Motor neuron (in vitro differentiated cells): ENCODE measurements at regions not wholly inside any gene's neighbourhood (a gene's known extent, or its start where the extent isn't known, plus 50 kb on each side); places are given as distances from the start of the nearest gene placed in this dataset.

Experiments
- ATAC-seq, 8 experiments: fragments of 200-7000 bp; cut with Tn5 transposase; replicated peaks in 6 of 8; 2 replicates each; pipeline ENCODE4 v1.8.0; 2021; ENCODE audit warnings: mild to moderate bottlenecking in 8 of 8, moderate library complexity in 8 of 8
- H3K27ac ChIP-seq, 2 donors: fragments of 250-450 bp; sonication (Bioruptor Pico); 2 replicates each; pipeline ENCODE4 v1.9.0; 2021; ENCODE audit warnings: antibody characterized with exemption in 2 of 2, mild to moderate bottlenecking in 2 of 2, moderate library complexity in 1 of 2
- H3K4me1 ChIP-seq, 2 donors: fragments of 250-450 bp; sonication (Bioruptor Pico); replicated peaks in 1 of 2; 2 replicates each; pipeline ENCODE4 v1.6.1; 2021; ENCODE audit warnings: antibody characterized with exemption in 2 of 2, mild to moderate bottlenecking in 2 of 2, moderate library complexity in 1 of 2
- H3K4me3 ChIP-seq, 5 donors: fragments of 250-450 bp; sonication (Bioruptor Pico); 2 replicates each; pipeline ENCODE4 v1.9.0; 2021; ENCODE audit warnings: antibody characterized with exemption in 5 of 5, mild to moderate bottlenecking in 5 of 5, moderate library complexity in 4 of 5
- WGBS, 10 experiments: fragments of 450-650 bp; shearing (Covaris generic); methylation state at CpG; one replicate each; pipeline ENCODE4 v1.0.0; 2022; 5-methylcytosine and 5-hydroxymethylcytosine counted together
- in situ Hi-C, 9 experiments: fragments of 400-800 bp; cut with MboI; loops; one replicate each; pipeline ENCODE4 v1.15.0; 2021; ENCODE audit warnings: low sequenced_read_pairs in 9 of 9, low pct_unique_long_range_greater_than_20kb in 2 of 9; ENCODE audit not compliant: unreplicated experiment in 9 of 9

DNA sequence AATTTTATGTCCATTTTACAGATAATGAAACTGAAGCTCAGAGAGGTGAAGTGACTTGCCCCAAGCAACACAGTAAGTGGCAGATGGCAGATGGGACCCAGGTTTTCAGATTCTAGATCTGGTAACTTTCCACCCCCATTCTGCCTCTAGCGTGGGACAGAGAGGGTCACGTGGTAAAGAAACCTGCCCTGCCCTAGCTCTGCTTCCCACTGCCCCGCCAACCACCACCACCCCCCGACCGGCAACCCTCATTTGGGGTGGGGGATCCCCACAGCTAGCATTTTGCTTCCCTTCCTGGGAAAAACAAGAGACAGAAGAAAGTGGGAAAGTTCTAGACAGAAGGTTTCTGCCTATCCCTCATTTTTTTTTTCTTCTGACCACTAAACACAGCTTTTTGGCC, 172.5 kb downstream of the ACTL7B start:
- Histone ChIP-seq H3K4me3 (no peak overlapping the region), H3K4me1 (peaks cover 0 to 4% of the 10 kb centered on the region in 2 donors), H3K27ac (no peak overlapping the region)
- in situ Hi-C loops = no loop called here
- 40 to 100% (median 83%) methylated on average over 1 to 2 of the region's 5 CpGs; no CpG with 5 or more reads in 5 of the 10 experiments for WGBS, 10 experiments
- no peak for ATAC-seq

DNA sequence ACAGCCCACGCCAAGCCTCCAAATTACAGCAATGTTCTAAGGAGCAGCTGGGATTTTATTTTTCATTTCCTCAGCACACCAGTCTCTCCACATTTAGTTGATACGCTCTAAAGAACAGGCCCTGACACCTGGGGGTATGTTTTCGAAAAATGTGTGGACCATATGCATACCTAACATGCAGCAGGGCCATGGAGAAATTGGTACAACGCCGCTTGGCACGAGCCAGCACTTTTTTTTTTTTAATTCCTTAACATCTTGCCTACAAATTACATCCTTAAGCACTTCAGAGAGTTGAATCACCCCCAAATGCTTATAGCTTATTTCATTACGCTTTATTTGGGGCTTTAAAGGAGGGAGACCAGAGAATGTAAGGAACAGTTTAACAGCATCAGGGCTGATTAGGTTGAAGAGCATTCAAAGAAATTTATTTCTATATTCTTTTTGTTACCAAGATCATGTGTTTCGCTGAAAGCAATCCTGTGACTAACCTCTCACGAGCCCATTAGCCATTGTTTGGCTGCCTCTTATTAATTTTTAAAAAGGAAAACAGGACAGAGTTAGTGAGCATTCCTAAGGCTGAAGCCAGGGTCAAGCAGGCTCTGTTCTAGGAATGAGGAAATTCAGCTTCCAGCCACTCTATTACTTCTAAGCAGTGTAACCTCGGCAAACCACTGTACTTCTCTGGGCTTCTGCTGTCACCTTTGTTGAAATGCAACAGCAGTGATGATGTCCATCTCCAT, 173.8 kb downstream of the ACTL7B start:
- H3K27ac ChIP-seq = no peak overlapping the region
- peak in 1 of 8 experiments; percentile 50 for ATAC-seq
- 37 to 90% (median 75%) methylated on average over 3 to 10 of the region's 10 CpGs; no CpG with 5 or more reads in 1 of the 10 experiments for WGBS, 10 experiments
- no peak overlapping the region for H3K4me3 ChIP-seq
- no peaks in the 10 kb centered on the region for H3K4me1 ChIP-seq
- in situ Hi-C loops = no loop called here

DNA sequence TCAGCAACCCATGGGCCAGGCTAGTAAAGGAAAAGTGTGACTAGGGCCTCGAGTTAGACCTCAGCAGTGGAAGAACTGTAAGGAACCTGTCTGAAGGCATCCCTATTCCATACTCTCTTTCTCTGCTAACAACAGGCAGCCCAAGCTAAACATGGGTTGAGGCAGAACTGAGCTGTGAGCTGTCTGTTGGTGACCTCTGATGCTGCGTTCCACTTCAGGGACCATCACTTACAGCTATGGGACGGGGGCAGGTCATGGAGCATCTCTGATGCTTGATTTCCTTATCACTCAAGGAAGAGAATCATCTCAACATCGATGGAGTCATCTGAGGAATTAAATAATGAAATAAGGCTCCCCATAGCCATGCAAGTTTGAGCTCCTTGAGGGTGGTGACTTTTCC, 174.8 kb downstream of the ACTL7B start:
- 20 to 100% (median 82%) methylated on average over 1 to 4 of the region's 4 CpGs; no CpG with 5 or more reads in 2 of the 10 experiments for WGBS, 10 experiments

DNA sequence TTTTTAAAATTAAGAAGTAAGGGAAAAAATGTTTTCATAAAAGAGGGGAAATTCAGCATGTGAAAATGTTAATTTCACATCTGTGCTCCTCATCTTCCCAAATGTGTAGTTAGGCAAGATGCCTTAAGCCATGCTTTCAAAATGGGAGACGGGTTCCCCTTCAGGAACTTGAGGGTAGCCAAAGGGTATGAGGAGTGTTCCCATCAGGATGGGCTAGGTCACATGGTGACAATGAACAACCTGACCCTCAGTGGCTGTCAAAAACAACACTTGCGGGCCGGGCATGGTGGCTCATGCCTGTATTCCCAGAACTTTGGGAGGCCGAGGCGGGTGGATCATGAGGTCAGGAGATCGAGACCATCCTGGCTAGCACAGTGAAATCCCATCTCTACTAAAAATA, 178.0 kb downstream of the ACTL7B start:
- Histone ChIP-seq H3K4me3 (no peak overlapping the region), H3K27ac (no peak overlapping the region), H3K4me1 (peaks cover 0 to 4% of the 10 kb centered on the region in 2 donors)
- no peak for ATAC-seq
- WGBS, 10 experiments = 80 to 86% (median 86%) methylated on average over 1 to 4 of the region's 6 CpGs; no CpG with 5 or more reads in 7 of the 10 experiments
- in situ Hi-C loops = no loop called here

More for the DNA sequence above, 174.8 kb downstream of the ACTL7B start:
- in situ Hi-C loops = no loop called here
- Histone ChIP-seq H3K4me3 (no peak overlapping the region), H3K27ac (no peak overlapping the region), H3K4me1 (peaks cover 0 to 4% of the 10 kb centered on the region in 2 donors)
- no peak for ATAC-seq

DNA sequence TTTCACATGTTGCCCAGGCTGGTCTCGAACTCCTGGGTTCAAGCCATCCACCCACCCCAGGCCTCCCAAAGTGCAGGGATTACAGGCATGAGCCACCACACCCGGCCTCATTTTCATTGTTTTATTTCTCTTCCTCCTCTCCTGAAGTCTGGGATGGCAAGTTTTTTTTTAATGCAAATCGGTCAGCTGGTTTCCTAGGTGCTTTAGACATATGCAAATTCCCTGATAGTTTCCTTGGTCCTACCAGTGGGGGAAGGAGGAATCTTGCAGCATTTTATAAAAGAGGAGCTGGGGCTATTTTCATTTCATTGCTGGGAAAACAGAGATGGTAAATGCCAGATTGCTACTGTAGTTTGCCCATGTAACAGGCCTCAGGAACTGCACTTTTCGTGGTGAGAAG, 179.4 kb downstream of the ACTL7B start:
- Histone ChIP-seq H3K4me1 (peaks cover 0 to 4% of the 10 kb centered on the region in 2 donors), H3K27ac (no peak overlapping the region), H3K4me3 (no peak overlapping the region)
- peak in 3 of 8 experiments; percentile 36 to 85 (median 45) for ATAC-seq
- WGBS, 10 experiments = 29 to 100% (median 57%) methylated on average over 1 to 4 of the region's 4 CpGs; no CpG with 5 or more reads in 2 of the 10 experiments
- in situ Hi-C loops = no loop called here

DNA sequence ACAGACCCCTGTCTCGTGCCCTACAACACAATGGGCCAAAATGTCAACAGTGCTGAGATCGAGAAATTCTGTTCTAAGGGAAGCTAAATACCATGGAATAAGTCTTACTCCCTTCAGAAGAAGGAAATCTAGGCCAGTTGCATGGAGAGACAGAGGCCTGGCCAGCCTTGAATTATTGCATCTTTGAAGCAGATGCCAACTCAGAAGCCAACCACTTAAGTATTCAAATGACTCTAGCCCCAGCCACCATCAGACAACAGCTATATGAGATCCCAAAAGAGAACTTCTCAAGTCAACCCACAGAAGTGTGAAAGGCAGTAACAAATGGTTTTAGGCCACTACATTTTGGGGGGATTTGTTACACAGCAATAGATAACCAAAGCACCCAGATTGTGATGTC, 180.1 kb downstream of the ACTL7B start:
- WGBS, 10 experiments = 30 to 100% (median 78%) methylated on average over 1 to 2 of the region's 2 CpGs; no CpG with 5 or more reads in 2 of the 10 experiments
- no peak for ATAC-seq
- in situ Hi-C loops = no loop called here

DNA sequence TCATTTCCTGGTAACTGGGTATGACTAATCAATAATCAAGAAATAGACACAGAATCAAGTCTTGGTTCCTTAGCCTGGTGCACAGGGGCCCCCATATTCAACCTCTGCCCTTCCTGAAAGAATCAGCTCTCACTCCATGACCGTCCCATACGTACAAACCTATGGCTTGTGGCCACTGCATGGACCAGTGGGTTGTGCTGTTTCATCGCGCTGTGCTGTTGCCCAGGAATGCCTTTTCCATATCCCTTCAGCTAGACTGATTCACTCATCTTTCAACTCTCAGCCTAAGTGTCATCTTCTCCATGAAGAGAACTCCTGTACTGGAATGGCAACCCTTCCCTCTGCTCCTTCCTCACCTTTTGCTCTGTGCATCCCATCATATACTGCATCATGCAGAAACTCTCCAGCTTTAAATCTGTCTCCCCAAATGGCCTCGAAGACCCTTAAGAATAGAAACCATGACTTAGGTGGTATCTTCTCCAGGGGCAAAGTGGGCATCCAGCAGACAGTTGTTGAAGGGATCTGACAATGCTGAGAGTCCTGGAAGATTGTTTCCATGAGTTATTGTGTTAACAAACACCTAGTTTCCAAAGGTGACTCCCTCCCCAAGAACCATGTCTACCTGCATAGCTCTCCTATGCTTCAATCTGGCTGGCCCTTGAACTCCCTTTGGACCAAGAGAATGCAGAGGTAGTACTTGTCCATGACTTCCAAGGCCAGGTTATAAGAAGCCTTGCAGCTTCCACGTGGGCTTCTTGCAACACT, 180.8 kb downstream of the ACTL7B start:
- in situ Hi-C loops = no loop called here
- H3K27ac ChIP-seq = no peak overlapping the region
- WGBS, 10 experiments = 60 to 100% (median 80%) methylated on average over 1 to 5 of the region's 6 CpGs; no CpG with 5 or more reads in 1 of the 10 experiments
- ATAC-seq = no peak
- H3K4me1 ChIP-seq = peaks cover 0 to 4% of the 10 kb centered on the region in 2 donors
- no peak overlapping the region for H3K4me3 ChIP-seq

More for the DNA sequence above, 180.1 kb downstream of the ACTL7B start:
- Histone ChIP-seq H3K4me3 (no peak overlapping the region), H3K27ac (no peak overlapping the region), H3K4me1 (peaks cover 0 to 4% of the 10 kb centered on the region in 2 donors)

DNA sequence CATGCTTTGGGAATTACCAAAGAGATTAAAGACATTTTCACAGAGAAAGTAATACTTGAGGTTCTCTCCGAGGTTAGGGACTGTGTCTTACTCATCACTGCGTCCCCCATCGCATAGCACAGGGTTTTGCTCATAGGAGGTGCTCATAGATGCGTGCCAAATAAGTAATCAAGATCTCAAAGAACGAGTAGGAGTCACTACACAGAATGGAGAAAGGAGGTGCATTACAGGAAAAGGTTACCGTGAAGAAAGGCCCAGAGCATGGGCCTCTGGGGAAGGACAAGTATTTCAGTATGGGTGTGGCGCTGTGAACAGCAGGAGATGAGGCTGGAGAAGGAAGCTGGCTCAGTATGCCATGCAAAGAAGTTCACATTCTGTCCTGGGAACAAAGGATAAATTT, 182.4 kb downstream of the ACTL7B start:
- Histone ChIP-seq H3K4me3 (no peak overlapping the region), H3K4me1 (peaks cover 0 to 4% of the 10 kb centered on the region in 2 donors), H3K27ac (no peak overlapping the region)
- in situ Hi-C loops = no loop called here
- 6 to 100% (median 60%) methylated on average over 1 to 5 of the region's 7 CpGs; no CpG with 5 or more reads in 1 of the 10 experiments for WGBS, 10 experiments
- ATAC-seq = peak in 3 of 8 experiments; percentile 41 to 74 (median 72)

DNA sequence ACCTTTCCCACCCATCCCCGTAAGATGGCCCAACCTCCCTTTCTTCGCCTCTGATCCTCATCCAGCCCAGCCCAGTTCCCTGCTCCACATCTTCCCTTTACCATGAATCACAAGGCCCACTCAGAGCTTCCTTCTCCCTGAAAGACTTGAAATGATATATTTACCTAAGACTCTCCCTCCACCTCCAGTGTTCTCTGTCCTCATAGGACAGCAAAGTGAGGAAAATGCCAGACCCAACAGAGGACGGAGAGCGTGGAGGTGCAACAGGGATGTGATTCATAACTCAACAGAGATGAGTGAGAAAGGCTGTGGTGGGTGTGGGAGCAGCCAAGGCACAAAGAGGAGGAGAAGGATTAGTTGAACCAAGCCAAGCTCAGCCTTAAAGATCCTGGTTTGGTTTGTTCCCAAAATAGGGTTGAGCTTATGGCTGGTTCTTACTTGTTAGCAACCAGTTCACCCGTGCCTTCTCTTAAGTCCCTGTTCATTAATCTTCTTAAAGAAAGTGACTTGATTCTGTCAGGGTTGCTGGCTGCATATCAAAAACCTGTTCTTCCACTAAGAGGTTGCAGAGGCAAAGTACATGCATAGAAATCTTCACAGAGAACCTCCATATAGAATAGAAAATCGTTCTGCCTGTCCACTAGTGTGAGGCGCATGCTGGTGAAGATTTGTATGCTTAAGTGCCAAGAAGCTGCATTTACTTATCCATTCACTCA, 183.2 kb downstream of the ACTL7B start:
- H3K27ac ChIP-seq = no peak overlapping the region
- peak in 1 of 8 experiments; percentile 10 for ATAC-seq
- in situ Hi-C loops = no loop called here
- no peak overlapping the region for H3K4me3 ChIP-seq
- H3K4me1 ChIP-seq = peaks cover 0 to 4% of the 10 kb centered on the region in 2 donors
- WGBS, 10 experiments = 34 to 100% (median 83%) methylated on average over 1 to 7 of the region's 7 CpGs; no CpG with 5 or more reads in 2 of the 10 experiments

DNA sequence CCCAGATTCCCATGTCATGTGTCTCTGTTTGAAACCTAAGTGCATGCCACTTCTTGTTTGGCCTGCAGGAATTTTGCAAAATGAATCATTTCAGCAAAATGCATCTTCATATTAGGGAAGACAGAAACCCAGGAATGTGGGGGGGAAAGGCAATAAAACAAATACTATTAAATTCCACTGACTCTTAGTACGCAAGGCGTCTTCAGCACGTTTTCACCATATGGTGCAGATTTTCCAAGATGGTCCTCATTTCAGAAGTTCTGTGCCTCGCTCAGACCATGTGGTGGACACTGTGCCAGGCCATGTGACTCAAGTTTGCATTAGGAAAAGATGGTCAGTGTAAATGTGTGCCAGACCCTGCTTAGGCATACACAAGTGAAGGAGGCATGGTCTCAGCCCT, 184.0 kb downstream of the ACTL7B start:
- WGBS, 10 experiments = 29 to 90% (median 49%) methylated on average over 1 to 4 of the region's 4 CpGs; no CpG with 5 or more reads in 3 of the 10 experiments
- peaks cover 0 to 4% of the 10 kb centered on the region in 2 donors for H3K4me1 ChIP-seq
- H3K4me3 ChIP-seq = no peak overlapping the region
- peak in 2 of 8 experiments; percentile 21 to 54 for ATAC-seq
- in situ Hi-C loops = no loop called here
- H3K27ac ChIP-seq = no peak overlapping the region

DNA sequence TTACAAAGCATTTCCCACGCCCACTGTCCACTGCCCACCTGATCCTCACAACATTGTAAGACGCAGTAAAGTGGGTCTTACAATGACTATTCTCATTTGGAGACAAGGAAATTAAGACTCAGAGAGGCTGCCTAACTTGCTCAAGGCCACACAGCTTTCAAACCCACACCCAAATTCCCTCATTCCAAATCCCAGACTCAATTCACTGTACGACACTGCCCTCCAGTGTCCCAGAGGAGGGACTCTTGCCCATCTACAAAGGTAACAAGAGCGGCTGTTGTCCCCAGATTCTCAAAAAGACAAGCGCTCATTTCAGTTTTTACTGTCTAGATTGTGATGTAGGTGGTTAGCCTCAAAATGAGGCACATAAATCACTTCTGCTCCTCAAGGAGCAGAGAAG, 184.6 kb downstream of the ACTL7B start:
- ATAC-seq = peak in 3 of 8 experiments; percentile 21 to 57 (median 23)
- in situ Hi-C loops = no loop called here
- H3K4me3 ChIP-seq = no peak overlapping the region
- no peaks in the 10 kb centered on the region for H3K4me1 ChIP-seq
- H3K27ac ChIP-seq = no peak overlapping the region
- 73 to 100% (median 86%) methylated on average over 1 to 4 of the region's 5 CpGs; no CpG with 5 or more reads in 1 of the 10 experiments for whole genome bisulfite sequencing, 10 experiments

DNA sequence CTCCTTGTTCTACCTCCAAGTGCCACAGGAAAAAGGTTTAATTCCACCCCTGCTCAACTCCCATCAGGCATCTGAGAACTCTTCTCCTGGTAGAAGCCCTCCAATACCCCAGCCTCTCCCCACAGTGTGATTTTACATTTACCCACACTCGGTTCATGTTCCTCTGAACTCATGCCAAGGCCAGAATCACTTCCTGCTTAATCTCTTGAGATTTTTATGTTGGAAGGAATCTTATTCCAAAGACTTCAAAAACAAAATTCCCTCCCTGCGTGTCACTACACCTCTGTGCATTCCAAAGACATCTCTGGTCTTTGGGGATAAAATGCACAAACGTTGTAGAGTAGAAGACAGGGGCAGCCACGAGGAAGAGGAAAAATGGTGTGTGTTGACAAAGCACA, 186.8 kb downstream of the ACTL7B start:
- in situ Hi-C loops = no loop called here
- no peak overlapping the region for H3K27ac ChIP-seq
- whole genome bisulfite sequencing, 10 experiments = 27 to 94% (median 81%) methylated on average over 1 to 4 of the region's 4 CpGs; no CpG with 5 or more reads in 4 of the 10 experiments
- no peak overlapping the region for H3K4me3 ChIP-seq
- peaks cover 6 to 10% of the 10 kb centered on the region in 2 donors for H3K4me1 ChIP-seq
- no peak for ATAC-seq
